Activated naive CD4-positive, alpha-beta T cell treated with anti-CD3 and anti-CD28 coated beads, Interleukin-2, amount 10 ng/mL, durations not matched to agents 7 days and 5 days (primary cell): ENCODE measurements at regions not wholly inside any gene's neighbourhood (a gene's known extent, or its start where the extent isn't known, plus 50 kb on each side); places are given as distances from the start of the nearest gene placed in this dataset.
A peak's percentile ranks its signal among the peaks of the same experiment; 100 is the strongest.

Experiments
- CTCF ChIA-PET: fragments of 350-600 bp; sonication (Branson Sonifier 250); formaldehyde crosslinking; loops from one replicate; lab custom pipeline; 2021; ENCODE audit warnings: antibody characterized with exemption; lab: Charles Lee
- DNase-seq: peaks from one replicate; pipeline ENCODE4 v3.0.0-alpha.2; 2020
- H3K27ac Mint-ChIP-seq: one replicate; pipeline ENCODE4 v1.8.0; 2021; ENCODE audit warnings: mild to moderate bottlenecking, moderate library complexity, mixed read lengths
- H3K27me3 Mint-ChIP-seq: one replicate; pipeline ENCODE4 v1.8.0; 2021; ENCODE audit warnings: mild to moderate bottlenecking, mixed read lengths
- H3K36me3 Mint-ChIP-seq: one replicate; pipeline ENCODE4 v1.8.0; 2021; ENCODE audit warnings: mixed read lengths
- H3K4me1 Mint-ChIP-seq: one replicate; pipeline ENCODE4 v1.8.0; 2021; ENCODE audit warnings: mixed read lengths
- H3K4me3 Mint-ChIP-seq: one replicate; pipeline ENCODE4 v1.8.0; 2021; ENCODE audit warnings: mild to moderate bottlenecking, moderate library complexity, mixed read lengths
- H3K9me3 Mint-ChIP-seq: one replicate; pipeline ENCODE4 v1.8.0; 2021; ENCODE audit warnings: mixed read lengths

- no peaks in the 10 kb centered on the region for H3K4me1 Mint-ChIP-seq
- DNase-seq, result no peak
- no peaks in the 10 kb centered on the region for H3K36me3 Mint-ChIP-seq
- CTCF ChIA-PET, result interaction anchor here (1.2 kb wide), 1 partner anchor 8 kb away, joined by 3 read pairs; no protein-coding TSS in a partner anchor
- H3K4me3 Mint-ChIP-seq, result no peak overlapping the region
- no peaks in the 10 kb centered on the region for H3K27me3 Mint-ChIP-seq
- H3K27ac Mint-ChIP-seq, result no peak overlapping the region
- no peaks in the 10 kb centered on the region for H3K9me3 Mint-ChIP-seq
Observed at GRCh38 chr2:7586898-7587297, 669.7 kb downstream of the RNF144A start.

- Mint-ChIP-seq H3K27me3 (no peaks in the 10 kb centered on the region), H3K36me3 (no peaks in the 10 kb centered on the region), H3K27ac (no peak overlapping the region), H3K9me3 (no peaks in the 10 kb centered on the region), H3K4me1 (no peaks in the 10 kb centered on the region), H3K4me3 (no peak overlapping the region)
- DNase-seq, result no peak
- CTCF ChIA-PET, result interaction anchor here (1.2 kb wide), 1 partner anchor 9 kb away, joined by 3 read pairs; no protein-coding TSS in a partner anchor
Observed at GRCh38 chr2:7588295-7588694, 671.1 kb downstream of the RNF144A start.

GRCh38 chr2:7592618-7593140 is 675.5 kb downstream of the RNF144A start:
- Mint-ChIP-seq H3K27ac (no peak overlapping the region), H3K27me3 (no peaks in the 10 kb centered on the region), H3K4me1 (no peaks in the 10 kb centered on the region), H3K4me3 (no peak overlapping the region), H3K9me3 (no peaks in the 10 kb centered on the region), H3K36me3 (no peaks in the 10 kb centered on the region)
- CTCF ChIA-PET, result interaction anchor here (1.4 kb wide), 1 partner anchor 81 kb away, joined by 3 read pairs; no protein-coding TSS in a partner anchor
- no peak for DNase-seq

GRCh38 chr2:7593360-7593759 is 676.1 kb downstream of the RNF144A start:
- Mint-ChIP-seq H3K36me3 (no peaks in the 10 kb centered on the region), H3K4me1 (peaks cover 4% of the 10 kb centered on the region), H3K4me3 (no peak overlapping the region), H3K27ac (no peak overlapping the region), H3K27me3 (no peaks in the 10 kb centered on the region), H3K9me3 (no peaks in the 10 kb centered on the region)
- DNase-seq, result no peak
- CTCF ChIA-PET, result interaction anchor here (1.4 kb wide), 1 partner anchor 82 kb away, joined by 3 read pairs; no protein-coding TSS in a partner anchor

- no peak overlapping the region for H3K27ac Mint-ChIP-seq
Observed at GRCh38 chr2:7594211-7594610, 677.0 kb downstream of the RNF144A start.

GRCh38 chr2:7595206-7595605 is 678.0 kb downstream of the RNF144A start:
- Mint-ChIP-seq H3K36me3 (no peaks in the 10 kb centered on the region), H3K27me3 (no peaks in the 10 kb centered on the region), H3K9me3 (no peaks in the 10 kb centered on the region), H3K4me1 (peaks cover 11% of the 10 kb centered on the region), H3K4me3 (no peak overlapping the region), H3K27ac (no peak overlapping the region)
- no peak for DNase-seq
- CTCF ChIA-PET, result interaction anchor here (0.5 to 1.7 kb wide), 4 partner anchors 14 to 811 kb away, joined by 3 to 5 read pairs (median 3); no protein-coding TSS in a partner anchor

More at GRCh38 chr2:7594211-7594610, 677.0 kb downstream of the RNF144A start:
- CTCF ChIA-PET, result interaction anchor here (1.2 to 1.7 kb wide), 2 partner anchors 15 to 167 kb away, joined by 3 to 5 read pairs; no protein-coding TSS in a partner anchor
- Mint-ChIP-seq H3K9me3 (no peaks in the 10 kb centered on the region), H3K27me3 (no peaks in the 10 kb centered on the region), H3K4me3 (no peak overlapping the region), H3K36me3 (no peaks in the 10 kb centered on the region), H3K4me1 (peaks cover 9% of the 10 kb centered on the region)
- no peak for DNase-seq

- CTCF ChIA-PET, result no interaction called here
- Mint-ChIP-seq H3K4me3 (no peak overlapping the region), H3K27me3 (no peaks in the 10 kb centered on the region), H3K27ac (no peak overlapping the region), H3K36me3 (no peaks in the 10 kb centered on the region), H3K9me3 (no peaks in the 10 kb centered on the region), H3K4me1 (peaks cover 11% of the 10 kb centered on the region)
- DNase-seq, result no peak
Observed at GRCh38 chr2:7598402-7598801, 681.2 kb downstream of the RNF144A start.

- CTCF ChIA-PET, result interaction anchor here (0.6 to 0.7 kb wide), 2 partner anchors 38 to 440 kb away, joined by 3 read pairs; no protein-coding TSS in a partner anchor
- no peaks in the 10 kb centered on the region for H3K36me3 Mint-ChIP-seq
- H3K4me1 Mint-ChIP-seq, result peaks cover 11% of the 10 kb centered on the region
- H3K27me3 Mint-ChIP-seq, result no peaks in the 10 kb centered on the region
- H3K9me3 Mint-ChIP-seq, result no peaks in the 10 kb centered on the region
- H3K27ac Mint-ChIP-seq, result no peak overlapping the region
- DNase-seq, result no peak
- no peak overlapping the region for H3K4me3 Mint-ChIP-seq
Observed at GRCh38 chr2:7599462-7600258, 682.4 kb downstream of the RNF144A start.

GRCh38 chr2:7601990-7602389 is 684.8 kb downstream of the RNF144A start:
- H3K4me3 Mint-ChIP-seq, result no peak overlapping the region
- H3K27me3 Mint-ChIP-seq, result no peaks in the 10 kb centered on the region
- peaks cover 11% of the 10 kb centered on the region for H3K4me1 Mint-ChIP-seq
- DNase-seq, result no peak
- CTCF ChIA-PET, result no interaction called here
- no peaks in the 10 kb centered on the region for H3K9me3 Mint-ChIP-seq
- H3K27ac Mint-ChIP-seq, result no peak overlapping the region
- no peaks in the 10 kb centered on the region for H3K36me3 Mint-ChIP-seq

- Mint-ChIP-seq H3K4me1 (peaks cover 3% of the 10 kb centered on the region), H3K27me3 (no peaks in the 10 kb centered on the region), H3K4me3 (no peak overlapping the region), H3K9me3 (no peaks in the 10 kb centered on the region), H3K36me3 (no peaks in the 10 kb centered on the region), H3K27ac (no peak overlapping the region)
- no peak for DNase-seq
- CTCF ChIA-PET, result interaction anchor here (0.5 kb wide), 1 partner anchor 1813 kb away, joined by 3 read pairs; no protein-coding TSS in a partner anchor
Observed at GRCh38 chr2:7604456-7604855, 687.2 kb downstream of the RNF144A start.

- CTCF ChIA-PET, result interaction anchor here (1.2 kb wide), 1 partner anchor 64 kb away, joined by 4 read pairs; no protein-coding TSS in a partner anchor
- no peak overlapping the region for H3K27ac Mint-ChIP-seq
Observed at GRCh38 chr2:7607441-7608173, 690.4 kb downstream of the RNF144A start.

GRCh38 chr2:7609556-7609955 is 692.3 kb downstream of the RNF144A start:
- CTCF ChIA-PET, result interaction anchor here (1.0 to 1.3 kb wide), 2 partner anchors 11 to 15 kb away, joined by 3 read pairs; no protein-coding TSS in a partner anchor
- H3K4me1 Mint-ChIP-seq, result peaks cover 31% of the 10 kb centered on the region

More at GRCh38 chr2:7607441-7608173, 690.4 kb downstream of the RNF144A start:
- no peak for DNase-seq
- Mint-ChIP-seq H3K36me3 (no peaks in the 10 kb centered on the region), H3K4me3 (no peak overlapping the region), H3K9me3 (no peaks in the 10 kb centered on the region), H3K27me3 (no peaks in the 10 kb centered on the region), H3K4me1 (peaks cover 31% of the 10 kb centered on the region)

GRCh38 chr2:7609974-7610373 is 692.8 kb downstream of the RNF144A start:
- H3K27me3 Mint-ChIP-seq, result no peaks in the 10 kb centered on the region
- H3K4me1 Mint-ChIP-seq, result peaks cover 31% of the 10 kb centered on the region
- peak; percentile 37 for DNase-seq
- peak overlapping the region; percentile 24 for H3K4me3 Mint-ChIP-seq
- H3K9me3 Mint-ChIP-seq, result no peaks in the 10 kb centered on the region
- peak overlapping the region; percentile 79 for H3K27ac Mint-ChIP-seq
- no peaks in the 10 kb centered on the region for H3K36me3 Mint-ChIP-seq
- CTCF ChIA-PET, result interaction anchor here (1.0 to 1.3 kb wide), 2 partner anchors 10 to 15 kb away, joined by 3 read pairs; no protein-coding TSS in a partner anchor

More at GRCh38 chr2:7609556-7609955, 692.3 kb downstream of the RNF144A start:
- Mint-ChIP-seq H3K36me3 (no peaks in the 10 kb centered on the region), H3K4me3 (peak overlapping the region; percentile 24), H3K27ac (peak overlapping the region; percentile 79), H3K9me3 (no peaks in the 10 kb centered on the region), H3K27me3 (no peaks in the 10 kb centered on the region)
- no peak for DNase-seq
